GM21825 (cell line): ENCODE measurements at regions not wholly inside any gene's neighbourhood (a gene's known extent, or its start where the extent isn't known, plus 50 kb on each side); places are given as distances from the start of the nearest gene placed in this dataset.

Experiments
- ATAC-seq: cut with Tn5 transposase; IDR thresholded peaks from one replicate; pipeline ENCODE4 v1.9.1; 2021; ENCODE audit warnings: mild to moderate bottlenecking, moderate library complexity; ENCODE audit not compliant: unreplicated experiment

- peak; percentile 73 for ATAC-seq
Observed at GRCh38 chr12:4030929-4031702, 157.9 kb upstream of the PARP11 start.

- no peak for ATAC-seq
Observed at GRCh38 chr12:4027412-4027811, 154.2 kb upstream of the PARP11 start.

- ATAC-seq: no peak
Observed at GRCh38 chr12:4026517-4026916, 153.3 kb upstream of the PARP11 start.

GRCh38 chr12:4026020-4026358, 152.8 kb upstream of the PARP11 start:
- ATAC-seq: no peak

GRCh38 chr12:4025181-4026019, 152.2 kb upstream of the PARP11 start:
- no peak for ATAC-seq

GRCh38 chr12:4024701-4025100, 151.5 kb upstream of the PARP11 start:
- no peak for ATAC-seq

- ATAC-seq: no peak
Observed at GRCh38 chr12:4015225-4016091, 142.3 kb upstream of the PARP11 start.

GRCh38 chr12:4014858-4015224, 141.6 kb upstream of the PARP11 start:
- no peak for ATAC-seq

- ATAC-seq: no peak
Observed at GRCh38 chr12:4014444-4014843, 141.2 kb upstream of the PARP11 start.

GRCh38 chr12:4012977-4013968, 140.1 kb upstream of the PARP11 start:
- no peak for ATAC-seq

GRCh38 chr12:4012073-4012472, 138.9 kb upstream of the PARP11 start:
- no peak for ATAC-seq

- no peak for ATAC-seq
Observed at GRCh38 chr12:4011597-4011996, 138.4 kb upstream of the PARP11 start.

GRCh38 chr12:4009979-4010704, 136.9 kb upstream of the PARP11 start:
- no peak for ATAC-seq

GRCh38 chr12:4006743-4007142, 133.5 kb upstream of the PARP11 start:
- ATAC-seq: no peak

GRCh38 chr12:4005851-4006430, 132.7 kb upstream of the PARP11 start:
- no peak for ATAC-seq

GRCh38 chr12:4003576-4003975, 130.4 kb upstream of the PARP11 start:
- ATAC-seq: no peak

- ATAC-seq: no peak
Observed at GRCh38 chr12:4002601-4003000, 129.4 kb upstream of the PARP11 start.

- no peak for ATAC-seq
Observed at GRCh38 chr12:4001841-4002240, 128.6 kb upstream of the PARP11 start.

GRCh38 chr12:4001031-4001430, 127.8 kb upstream of the PARP11 start:
- ATAC-seq: no peak
